ENCODE measurements at regions not wholly inside any gene's neighbourhood (a gene's known extent, or its start where the extent isn't known, plus 50 kb on each side); places are given as distances from the start of the nearest gene placed in this dataset.

DNA sequence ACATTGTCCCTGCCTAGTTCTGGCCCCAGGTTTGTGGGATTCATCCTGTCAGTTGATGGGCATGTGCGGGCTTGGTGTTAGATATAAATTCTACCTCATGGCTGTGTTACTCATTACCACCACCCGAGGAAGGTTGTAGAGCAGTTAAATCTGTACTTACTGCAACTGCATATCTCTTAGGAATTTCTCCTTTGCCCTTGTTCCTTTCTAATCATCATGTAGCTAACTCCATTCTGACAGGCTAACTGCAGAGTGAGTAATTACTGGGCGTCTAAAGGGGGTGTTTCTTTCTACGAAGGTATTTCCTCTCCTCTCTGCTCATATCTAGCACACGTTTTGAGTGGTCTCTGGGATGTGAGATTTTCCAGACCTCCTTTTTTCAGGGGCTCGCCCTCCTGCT, 1076.7 kb downstream of the TMTC2 start:
- no peak for ATAC-seq (ENCODE audit: low read depth)
- CTCF ChIA-PET, result no interaction called here
- TF ChIP-seq, protein P1, sequence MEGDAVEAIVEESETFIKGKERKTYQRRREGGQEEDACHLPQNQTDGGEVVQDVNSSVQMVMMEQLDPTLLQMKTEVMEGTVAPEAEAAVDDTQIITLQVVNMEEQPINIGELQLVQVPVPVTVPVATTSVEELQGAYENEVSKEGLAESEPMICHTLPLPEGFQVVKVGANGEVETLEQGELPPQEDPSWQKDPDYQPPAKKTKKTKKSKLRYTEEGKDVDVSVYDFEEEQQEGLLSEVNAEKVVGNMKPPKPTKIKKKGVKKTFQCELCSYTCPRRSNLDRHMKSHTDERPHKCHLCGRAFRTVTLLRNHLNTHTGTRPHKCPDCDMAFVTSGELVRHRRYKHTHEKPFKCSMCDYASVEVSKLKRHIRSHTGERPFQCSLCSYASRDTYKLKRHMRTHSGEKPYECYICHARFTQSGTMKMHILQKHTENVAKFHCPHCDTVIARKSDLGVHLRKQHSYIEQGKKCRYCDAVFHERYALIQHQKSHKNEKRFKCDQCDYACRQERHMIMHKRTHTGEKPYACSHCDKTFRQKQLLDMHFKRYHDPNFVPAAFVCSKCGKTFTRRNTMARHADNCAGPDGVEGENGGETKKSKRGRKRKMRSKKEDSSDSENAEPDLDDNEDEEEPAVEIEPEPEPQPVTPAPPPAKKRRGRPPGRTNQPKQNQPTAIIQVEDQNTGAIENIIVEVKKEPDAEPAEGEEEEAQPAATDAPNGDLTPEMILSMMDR (IDR thresholded peaks at IDR 0.05), result no peak
- no peak for TF ChIP-seq EZH2 (IDR thresholded peaks at IDR 0.05; ENCODE audit: borderline replicate concordance, insufficient read depth, low read depth, low read length, poor library complexity, severe bottlenecking)

DNA sequence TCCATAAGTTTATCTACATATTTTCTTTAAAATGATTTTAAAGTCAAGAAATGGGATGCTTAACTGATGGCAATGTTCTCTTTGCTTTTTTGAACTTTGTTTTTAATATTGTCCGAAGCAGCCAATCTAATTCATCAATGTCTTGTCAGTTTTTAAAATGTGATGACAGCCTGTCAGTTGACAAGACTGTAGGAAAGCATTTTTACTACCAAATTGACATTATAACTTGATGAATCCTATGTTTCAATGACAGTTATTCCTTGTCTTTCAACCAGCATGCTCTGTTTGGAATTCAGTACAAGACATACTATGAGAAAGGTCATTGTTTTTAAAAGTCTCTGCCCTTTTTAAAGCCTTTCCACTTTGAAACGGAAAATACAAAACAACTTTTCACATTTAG, 1073.2 kb downstream of the TMTC2 start:
- WGBS (ENCODE audit: insufficient coverage), result no CpG with 5 or more reads among the region's 2 CpGs
- ATAC-seq (ENCODE audit: low read depth) (no peak), DNase-seq (no peak)
- no peak for TF ChIP-seq EZH2 (IDR thresholded peaks at IDR 0.05; ENCODE audit: borderline replicate concordance, insufficient read depth, low read depth, low read length, poor library complexity, severe bottlenecking)
- TF ChIP-seq, protein P1 (IDR thresholded peaks at IDR 0.05), result no peak
- no peak overlapping the region for H3K27ac Mint-ChIP-seq
- H3K4me3 Mint-ChIP-seq, result no peak overlapping the region
- intact Hi-C loops (cut with micrococcal nuclease), result no loop called here
- Histone ChIP-seq H3K4me1 (ENCODE audit: control insufficient read depth in 2 of 2, insufficient read depth in 2 of 2, low read length in 2 of 2) (no peaks in the 10 kb centered on the region), H3K9ac (ENCODE audit: low read length) (no peak overlapping the region), H3K36me3 (replicated peaks in 1 of 2; ENCODE audit: control extremely low read depth in 1 of 2, control insufficient read depth in 1 of 2, extremely low read depth in 1 of 2, insufficient read depth in 2 of 2, low read length in 1 of 2) (no peaks in the 10 kb centered on the region), H3K4me2 (replicated peaks; ENCODE audit: low read depth, low read length, poor library complexity, severe bottlenecking) (no peak overlapping the region), H3K9me3 (ENCODE audit: control extremely low read depth in 1 of 3, control insufficient read depth in 2 of 3, insufficient read depth in 1 of 3, low read length in 2 of 3) (no peaks in the 10 kb centered on the region), H3K27me3 (replicated peaks in 1 of 4; ENCODE audit: control extremely low read depth in 1 of 4, control insufficient read depth in 3 of 4, insufficient read depth in 4 of 4, low read length in 3 of 4) (no peaks in the 10 kb centered on the region), H3K79me2 (ENCODE audit: control insufficient read depth, insufficient read depth, low read length) (no peaks in the 10 kb centered on the region), H3K27ac (ENCODE audit: low read length in 2 of 2) (no peak overlapping the region), H4K20me1 (ENCODE audit: control insufficient read depth, insufficient read depth, low read length, poor library complexity, severe bottlenecking) (no peaks in the 10 kb centered on the region), H2AFZ (ENCODE audit: insufficient read depth, low read depth, low read length, poor library complexity, severe bottlenecking) (no peak overlapping the region), H3K4me3 (ENCODE audit: control extremely low read depth in 1 of 5, extremely low read depth in 1 of 5, insufficient read depth in 1 of 5, low read depth in 2 of 5, low read length in 4 of 5) (no peak overlapping the region)
- POLR2A ChIA-PET, result no interaction called here
- H3K27me3 Mint-ChIP-seq, result no peaks in the 10 kb centered on the region
- peaks cover 9% of the 10 kb centered on the region for H3K9me3 Mint-ChIP-seq (ENCODE audit: insufficient read depth)
- no peaks in the 10 kb centered on the region for H3K4me1 Mint-ChIP-seq
- CTCF ChIA-PET, result no interaction called here

More for the DNA sequence above, 1076.7 kb downstream of the TMTC2 start:
- no peak overlapping the region for H3K4me3 ChIP-seq (ENCODE audit: control extremely low read depth in 1 of 5, extremely low read depth in 1 of 5, insufficient read depth in 1 of 5, low read depth in 2 of 5, low read length in 4 of 5)
- H3K4me1 ChIP-seq (ENCODE audit: control insufficient read depth in 2 of 2, insufficient read depth in 2 of 2, low read length in 2 of 2), result no peaks in the 10 kb centered on the region
- intact Hi-C loops (cut with micrococcal nuclease), result no loop called here
- no peak for DNase-seq
- H3K9me3 ChIP-seq (ENCODE audit: control extremely low read depth in 1 of 3, control insufficient read depth in 2 of 3, insufficient read depth in 1 of 3, low read length in 2 of 3), result no peaks in the 10 kb centered on the region
- Mint-ChIP-seq H3K27ac (no peak overlapping the region), H3K27me3 (no peaks in the 10 kb centered on the region), H3K4me3 (no peak overlapping the region), H3K4me1 (no peaks in the 10 kb centered on the region), H3K9me3 (ENCODE audit: insufficient read depth) (peaks cover 5% of the 10 kb centered on the region)
- no peak overlapping the region for H3K9ac ChIP-seq (ENCODE audit: low read length)
- no peaks in the 10 kb centered on the region for H3K36me3 ChIP-seq (replicated peaks in 1 of 2; ENCODE audit: control extremely low read depth in 1 of 2, control insufficient read depth in 1 of 2, extremely low read depth in 1 of 2, insufficient read depth in 2 of 2, low read length in 1 of 2)
- no CpG with 5 or more reads among the region's 6 CpGs for WGBS (ENCODE audit: insufficient coverage)
- no peak overlapping the region for H3K27ac ChIP-seq (ENCODE audit: low read length in 2 of 2)
- POLR2A ChIA-PET, result no interaction called here
- no peaks in the 10 kb centered on the region for H4K20me1 ChIP-seq (ENCODE audit: control insufficient read depth, insufficient read depth, low read length, poor library complexity, severe bottlenecking)
- no peak overlapping the region for H3K4me2 ChIP-seq (replicated peaks; ENCODE audit: low read depth, low read length, poor library complexity, severe bottlenecking)
- H2AFZ ChIP-seq (ENCODE audit: insufficient read depth, low read depth, low read length, poor library complexity, severe bottlenecking), result no peak overlapping the region
- H3K79me2 ChIP-seq (ENCODE audit: control insufficient read depth, insufficient read depth, low read length), result no peaks in the 10 kb centered on the region
- H3K27me3 ChIP-seq (replicated peaks in 1 of 4; ENCODE audit: control extremely low read depth in 1 of 4, control insufficient read depth in 3 of 4, insufficient read depth in 4 of 4, low read length in 3 of 4), result no peaks in the 10 kb centered on the region

Data from B cell (primary cell).